GM12878 (cell line): ENCODE measurements at regions not wholly inside any gene's neighbourhood (a gene's known extent, or its start where the extent isn't known, plus 50 kb on each side); places are given as distances from the start of the nearest gene placed in this dataset.

Experiments used
- ATAC-seq: fragments of 200-7000 bp; cut with Tn5 transposase; 3 replicates; pipeline ENCODE4 v1.9.1; 2020; ENCODE audit warnings: mild to moderate bottlenecking, moderate library complexity
- BruUV-seq: library from RNA; stranded (reverse); fragments of 400-500 nt; replicated peaks from 2 replicates; lab custom pipeline; 2021; lab: Mats Ljungman, UMichigan
- CTCF ChIA-PET: fragments of 300-600 bp; sonication (Branson Sonifier 250); formaldehyde crosslinking; extraction: SDS; loops from one replicate; lab custom pipeline; 2021; ENCODE audit warnings: inconsistent platforms; lab: Yijun Ruan, JAX
- POLR2A ChIA-PET: fragments of 350-600 bp; formaldehyde crosslinking; extraction: SDS; loops from one replicate; lab custom pipeline; 2021; ENCODE audit warnings: inconsistent platforms; lab: Charles Lee
- RAD21 ChIA-PET: fragments of 300-600 bp; sonication (Branson Sonifier 250); formaldehyde crosslinking; loops from one replicate; lab custom pipeline; 2023; ENCODE audit warnings: antibody characterized with exemption; ENCODE audit not compliant: unreplicated experiment; lab: Charles Lee
- SMC1A ChIA-PET: fragments of 300-600 bp; sonication (Branson Sonifier 250); formaldehyde crosslinking; loops from one replicate; lab custom pipeline; 2023; ENCODE audit not compliant: unreplicated experiment, uncharacterized antibody; lab: Charles Lee
- DNase-seq: peaks from one replicate; pipeline ENCODE4 v3.0.0-alpha.2; 2011; ENCODE audit warnings: low read depth, low spot score
- FAIRE-seq: peaks from 3 replicates; lab custom pipeline; 2011; peaks lifted over from hg19 to GRCh38; lab: Jason Lieb, UNC
- H2AFZ ChIP-seq: 2 replicates; pipeline ENCODE4 v1.6.0; 2011; ENCODE audit warnings: low read depth, low read length, control low read depth; ENCODE audit not compliant: control insufficient read depth
- H3K27ac ChIP-seq: 2 replicates; pipeline ENCODE4 v1.5.1; 2011; ENCODE audit warnings: control low read depth; ENCODE audit not compliant: control insufficient read depth, insufficient read depth
- H3K27me3 ChIP-seq, 2 experiments: replicated peaks in 1 of 2; 2 replicates each; pipeline versions ENCODE4 v1.6.0 to v1.6.1; 2011; ENCODE audit warnings: low read length in 1 of 2; ENCODE audit not compliant: control insufficient read depth in 2 of 2, insufficient read depth in 2 of 2
- H3K36me3 ChIP-seq, 2 experiments: 2 replicates each; pipeline ENCODE4 v1.5.1; 2011; ENCODE audit warnings: low read length in 1 of 2; ENCODE audit not compliant: control insufficient read depth in 2 of 2, insufficient read depth in 2 of 2
- H3K4me1 ChIP-seq: 2 replicates; pipeline ENCODE4 v1.6.1; 2011; ENCODE audit warnings: mild to moderate bottlenecking, low read length, moderate library complexity, mixed read lengths; ENCODE audit not compliant: control insufficient read depth, insufficient read depth
- H3K4me2 ChIP-seq: 2 replicates; pipeline ENCODE4 v1.6.0; 2011; ENCODE audit warnings: control low read depth; ENCODE audit not compliant: control insufficient read depth, insufficient read depth
- H3K4me3 ChIP-seq: fragments of 200-600 bp; sonication (generic); 2 replicates; pipeline ENCODE4 v1.5.1; 2016
- H3K79me2 ChIP-seq: 2 replicates; pipeline ENCODE4 v1.6.0; 2011; ENCODE audit warnings: low read length; ENCODE audit not compliant: control insufficient read depth, insufficient read depth
- H3K9ac ChIP-seq: 2 replicates; pipeline ENCODE4 v1.8.0; 2011; ENCODE audit warnings: low read length, control low read depth, mixed read lengths; ENCODE audit not compliant: control insufficient read depth, insufficient read depth
- H3K9me3 ChIP-seq: replicated peaks from 3 replicates; pipeline ENCODE4 v1.5.1; 2011; ENCODE audit warnings: mild to moderate bottlenecking, low read length; ENCODE audit not compliant: control insufficient read depth, insufficient read depth
- H4K20me1 ChIP-seq: 2 replicates; pipeline ENCODE4 v1.6.0; 2011; ENCODE audit not compliant: control insufficient read depth, insufficient read depth
- BHLHE40 ChIP-seq, 2 experiments: fragments of 450-650 bp in 1 of 2; IDR thresholded peaks; 2 replicates each; pipeline ENCODE4 v1.6.1; 2011 to 2017; ENCODE audit warnings: low read depth in 2 of 2, borderline replicate concordance in 1 of 2, improper control_type of control experiment in 1 of 2, low read length in 1 of 2, mild to moderate bottlenecking in 1 of 2
- ESRRA ChIP-seq: IDR thresholded peaks from 2 replicates; pipeline ENCODE4 v1.6.1; 2012; ENCODE audit warnings: mild to moderate bottlenecking, low read length, improper control_type of control experiment
- FOXM1 ChIP-seq: IDR thresholded peaks from 2 replicates; pipeline ENCODE4 v1.6.1; 2012; ENCODE audit warnings: low read depth, mild to moderate bottlenecking, inconsistent platforms, low read length, moderate library complexity
- HCFC1 ChIP-seq: fragments of 150-350 bp; IDR thresholded peaks from 2 replicates; pipeline ENCODE4 v1.6.1; 2014; ENCODE audit warnings: low read length
- MEF2A ChIP-seq: IDR thresholded peaks from 2 replicates; pipeline ENCODE4 v1.6.1; 2011; ENCODE audit warnings: low read depth, mild to moderate bottlenecking, low read length, moderate library complexity; ENCODE audit not compliant: insufficient read depth
- MYB ChIP-seq: fragments of 150-350 bp; IDR thresholded peaks from 2 replicates; pipeline ENCODE4 v1.6.1; 2014; ENCODE audit warnings: mild to moderate bottlenecking, low read depth, low read length, borderline replicate concordance
- SIX5 ChIP-seq: IDR thresholded peaks from 2 replicates; pipeline ENCODE4 v1.6.1; 2011; ENCODE audit warnings: mild to moderate bottlenecking, low read depth, low read length, moderate library complexity; ENCODE audit not compliant: severe bottlenecking
- SMC3 ChIP-seq: IDR thresholded peaks from 2 replicates; pipeline ENCODE4 v1.6.1; 2011; ENCODE audit warnings: low read length, improper control_type of control experiment, borderline replicate concordance
- SREBF2 ChIP-seq: IDR thresholded peaks from 2 replicates; pipeline ENCODE4 v1.6.1; 2012; ENCODE audit warnings: mild to moderate bottlenecking, low read length
- whole genome bisulfite sequencing: methylation state at CpG from one replicate; pipeline ENCODE4 v1.1.6; 2016; ENCODE audit warnings: low lambda C conversion rate; ENCODE audit not compliant: insufficient replicate concordance, insufficient coverage; ENCODE audit errors: missing lambda C conversion rate; 5-methylcytosine and 5-hydroxymethylcytosine counted together
- in situ Hi-C: fragments of 300-500 bp; cut with MboI; formaldehyde crosslinking; loops from 9 replicates; pipeline ENCODE4 v1.14.3; 2018; ENCODE audit warnings: mixed read lengths
- intact Hi-C: fragments of 100-400 bp; cut with micrococcal nuclease; formaldehyde crosslinking; loops from one replicate; pipeline ENCODE4 v1.14.2; 2022; ENCODE audit not compliant: unreplicated experiment

DNA sequence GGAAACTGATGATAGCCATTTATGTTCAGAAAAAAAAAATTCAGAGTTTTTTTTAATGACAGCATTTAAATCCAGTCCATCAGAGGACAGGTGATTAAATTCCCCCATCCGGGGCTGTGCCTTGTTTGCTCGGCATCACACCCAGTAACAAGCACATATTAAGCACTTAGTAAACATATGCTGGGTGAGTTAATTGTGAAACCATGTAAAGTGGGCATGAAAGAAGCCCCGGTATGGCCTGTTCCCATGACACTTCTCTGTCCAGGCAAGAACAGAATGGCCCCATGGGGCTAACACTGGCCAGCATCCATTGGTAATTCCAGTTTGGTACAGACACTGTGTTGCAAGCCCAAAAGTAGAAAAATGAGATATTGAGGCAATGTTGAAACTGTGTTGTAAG lies 220.8 kb upstream of the RNF32 start:
- H3K27ac ChIP-seq: no peak overlapping the region
- SMC1A ChIA-PET: interaction anchor here (0.9 kb wide), 1 partner anchor 9 kb away, joined by 3 read pairs; no protein-coding TSS in a partner anchor
- 36% methylated on average over 3 of the region's 3 CpGs for WGBS
- RAD21 ChIA-PET: no interaction called here
- TF ChIP-seq FOXM1 (no peak), ESRRA (no peak), MEF2A (no peak), SIX5 (no peak)
- H3K4me1 ChIP-seq: no peaks in the 10 kb centered on the region
- intact Hi-C loops: no loop called here
- H3K36me3 ChIP-seq: no peaks in the 10 kb centered on the region
- H3K4me3 ChIP-seq: no peak overlapping the region
- no peak overlapping the region for H3K9ac ChIP-seq
- CTCF ChIA-PET: no interaction called here
- POLR2A ChIA-PET: no interaction called here
- no peaks in the 10 kb centered on the region for H3K79me2 ChIP-seq
- no peak for ATAC-seq
- H4K20me1 ChIP-seq: no peaks in the 10 kb centered on the region
- H3K27me3 ChIP-seq: no peaks in the 10 kb centered on the region
- no peak overlapping the region for H3K4me2 ChIP-seq
- no peak for FAIRE-seq
- in situ Hi-C loops: no loop called here
- H3K9me3 ChIP-seq: no peaks in the 10 kb centered on the region
- no peak for DNase-seq
- BruUV-seq: no TSS peak
- H2AFZ ChIP-seq: no peak overlapping the region

DNA sequence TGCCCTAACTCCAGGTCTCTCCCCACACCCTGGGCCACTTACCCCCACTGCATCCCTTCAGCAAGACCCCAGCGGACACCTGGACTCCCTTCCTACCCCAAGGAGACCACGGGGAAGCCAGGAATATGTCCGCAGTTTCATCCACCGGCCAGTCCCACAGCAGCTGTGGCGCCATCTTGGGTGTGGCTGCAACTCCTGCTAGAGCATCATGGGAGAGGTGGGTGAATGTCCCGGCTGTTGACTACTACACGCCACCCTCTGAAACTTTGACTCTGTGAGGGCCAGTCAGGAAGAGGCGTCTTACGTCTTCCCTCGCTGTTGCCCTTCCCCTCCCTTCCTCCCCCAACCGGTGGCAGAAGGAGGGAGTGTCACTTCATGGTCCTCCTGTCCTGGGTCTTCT lies 238.3 kb upstream of the RNF32 start:
- WGBS: 61% methylated on average over 11 of the region's 11 CpGs
- Histone ChIP-seq H2AFZ (no peak overlapping the region), H3K27me3 (no peaks in the 10 kb centered on the region; a peak in 1 of 4 replicates), H3K4me2 (no peak overlapping the region), H4K20me1 (no peaks in the 10 kb centered on the region), H3K9ac (no peak overlapping the region), H3K4me3 (no peak overlapping the region), H3K79me2 (no peaks in the 10 kb centered on the region), H3K4me1 (no peaks in the 10 kb centered on the region), H3K9me3 (no peaks in the 10 kb centered on the region), H3K36me3 (no peaks in the 10 kb centered on the region), H3K27ac (no peak overlapping the region)
- TF ChIP-seq MYB (no peak), SMC3 (no peak), SREBF2 (no peak), FOXM1 (no peak), MEF2A (no peak), ESRRA (no peak), BHLHE40 (IDR thresholded peaks at IDR 0.05; ENCODE audit: borderline replicate concordance in 1 of 2, low read depth in 2 of 2, low read length in 1 of 2) (no peak), HCFC1 (no peak)
- DNase-seq: no peak
- BruUV-seq: no TSS peak
- ChIA-PET POLR2A (no interaction called here), SMC1A (no interaction called here), CTCF (no interaction called here), RAD21 (no interaction called here)
- FAIRE-seq: no peak
- in situ Hi-C loops (no loop called here), intact Hi-C loops (no loop called here)
- ATAC-seq: no peak
